OCI-LY7 (cell line): ENCODE measurements at regions not wholly inside any gene's neighbourhood (a gene's known extent, or its start where the extent isn't known, plus 50 kb on each side); places are given as distances from the start of the nearest gene placed in this dataset.

Source experiments
- BruUV-seq: library from RNA; stranded (reverse); fragments of 400-500 nt; replicated peaks from 2 replicates; lab custom pipeline; 2021; lab: Mats Ljungman, UMichigan
- CTCF ChIA-PET: fragments of 300-600 bp; sonication (Branson Sonifier 250); formaldehyde crosslinking; loops from one replicate; lab custom pipeline; 2022; ENCODE audit warnings: antibody characterized with exemption; ENCODE audit not compliant: unreplicated experiment; lab: Charles Lee
- POLR2A ChIA-PET: fragments of 300-600 bp; sonication (Branson Sonifier 250); formaldehyde crosslinking; loops from one replicate; lab custom pipeline; 2022; ENCODE audit warnings: antibody characterized with exemption; lab: Charles Lee
- DNase-seq: peaks from one replicate; pipeline ENCODE4 v3.0.0-alpha.2; 2015; ENCODE audit warnings: low spot score
- H2AFZ ChIP-seq: fragments of 200-600 bp; sonication (generic), shearing (Covaris generic); 2 replicates; pipeline ENCODE4 v1.6.1; 2014; ENCODE audit warnings: mild to moderate bottlenecking, antibody characterized with exemption, low read length, moderate library complexity
- H3K27ac ChIP-seq: fragments of 200-600 bp; sonication (generic); 2 replicates; pipeline ENCODE4 v1.5.1; 2014; ENCODE audit warnings: mixed run types, low read depth, mild to moderate bottlenecking, moderate library complexity, low read length, inconsistent platforms; ENCODE audit not compliant: poor library complexity, severe bottlenecking
- H3K36me3 ChIP-seq: fragments of 200-600 bp; sonication (generic); 2 replicates; pipeline ENCODE4 v1.6.1; 2014; ENCODE audit warnings: mild to moderate bottlenecking, antibody characterized with exemption, low read length, moderate library complexity, mixed read lengths; ENCODE audit not compliant: insufficient read depth
- H3K4me1 ChIP-seq: fragments of 200-600 bp; sonication (generic); 2 replicates; pipeline ENCODE4 v1.5.1; 2014; ENCODE audit warnings: mild to moderate bottlenecking, low read length; ENCODE audit not compliant: insufficient read depth, poor library complexity, severe bottlenecking
- H3K4me2 ChIP-seq: fragments of 200-600 bp; sonication (generic); 2 replicates; pipeline ENCODE4 v1.6.1; 2014; ENCODE audit warnings: mild to moderate bottlenecking, low read length
- H3K4me3 ChIP-seq: fragments of 200-600 bp; sonication (generic); 2 replicates; pipeline ENCODE4 v1.5.1; 2014; ENCODE audit warnings: mild to moderate bottlenecking, low read depth, low read length; ENCODE audit not compliant: poor library complexity, severe bottlenecking
- H3K79me2 ChIP-seq: fragments of 200-600 bp; sonication (generic); 2 replicates; pipeline ENCODE4 v1.6.1; 2016; ENCODE audit warnings: low read depth, mild to moderate bottlenecking, low read length, moderate library complexity, mixed read lengths; ENCODE audit not compliant: insufficient read depth
- H3K9me2 ChIP-seq: fragments of 200-600 bp; sonication (generic); 2 replicates; pipeline ENCODE4 v1.6.1; 2016; ENCODE audit warnings: mild to moderate bottlenecking, low read length, mixed read lengths; ENCODE audit not compliant: insufficient read depth
- H3K9me3 ChIP-seq: fragments of 200-600 bp; sonication (generic); 2 replicates; pipeline ENCODE4 v1.6.1; 2014; ENCODE audit warnings: mild to moderate bottlenecking, mixed run types, low read length, mixed read lengths
- H4K20me1 ChIP-seq: fragments of 200-600 bp; sonication (generic); 2 replicates; pipeline ENCODE4 v1.6.1; 2014; ENCODE audit warnings: mild to moderate bottlenecking, antibody characterized with exemption, low read length, moderate library complexity, mixed read lengths; ENCODE audit not compliant: insufficient read depth
- EZH2phosphoT487 ChIP-seq: fragments of 200-600 bp; sonication (generic); IDR thresholded peaks from 2 replicates; pipeline ENCODE4 v1.6.1; 2018; ENCODE audit warnings: low read depth, borderline replicate concordance, mild to moderate bottlenecking, mixed run types, antibody characterized with exemption, low read length, moderate library complexity, mixed read lengths
- intact Hi-C: fragments of 100-400 bp; cut with micrococcal nuclease; formaldehyde crosslinking; loops from one replicate; pipeline ENCODE4 v1.10.0; 2022; ENCODE audit not compliant: unreplicated experiment
- TF ChIP-seq, protein P1 (sequence below): fragments of 200-600 bp; sonication (generic); conservative IDR thresholded peaks from 2 replicates; pipeline ENCODE4 v1.5.1; 2014; ENCODE audit warnings: mild to moderate bottlenecking, antibody characterized with exemption, low read length, moderate library complexity, mixed read lengths

DNA sequence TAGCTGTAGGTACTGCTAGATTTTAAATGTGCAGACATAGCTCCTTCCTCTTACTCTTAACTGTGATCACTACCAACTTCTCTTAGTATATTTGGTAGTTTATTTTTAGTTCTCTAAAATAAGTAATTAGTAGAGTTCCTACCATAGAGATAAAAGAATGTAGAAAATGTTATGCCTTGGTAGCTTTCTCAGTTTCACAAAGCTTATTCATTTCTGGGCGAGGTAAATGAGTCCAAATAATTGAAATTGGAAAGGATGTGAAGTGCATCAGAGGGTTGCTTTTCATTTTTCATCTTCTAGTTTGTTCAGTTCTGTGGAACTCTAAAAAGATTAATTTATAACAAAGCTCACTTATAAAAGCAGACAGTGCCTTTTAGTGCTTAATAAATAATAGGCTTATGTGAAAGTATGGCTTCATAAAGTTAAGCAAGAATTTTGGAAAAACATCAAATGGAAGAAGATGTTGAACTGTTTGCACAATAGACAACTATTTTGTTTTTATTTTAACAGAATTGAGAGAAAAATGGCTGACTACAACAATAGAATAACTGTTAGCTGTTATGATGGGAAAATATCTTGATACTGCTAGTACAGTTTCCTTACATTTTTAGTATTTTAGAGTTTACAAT is 303.7 kb downstream of the UTRN start:
- POLR2A ChIA-PET = interaction anchor here (0.5 to 1.7 kb wide), 4 partner anchors 21 to 648 kb away, joined by 3 to 4 read pairs (median 3); no protein-coding TSS in a partner anchor
- H2AFZ ChIP-seq = no peak overlapping the region
- no peak overlapping the region for H3K4me3 ChIP-seq
- no TSS peak for BruUV-seq
- no peaks in the 10 kb centered on the region for H3K9me3 ChIP-seq
- H4K20me1 ChIP-seq = 0 out of 2 replicates have a peak, but pooled peaks cover 2% of the 10 kb centered on the region
- H3K36me3 ChIP-seq = no peaks in the 10 kb centered on the region
- intact Hi-C loops = loop anchor here (5.0 to 10.0 kb wide), 3 partner anchors 438 to 1116 kb away; no protein-coding TSS in a partner anchor
- H3K9me2 ChIP-seq = no peaks in the 10 kb centered on the region
- no peak for TF ChIP-seq EZH2phosphoT487
- TF ChIP-seq, protein P1, sequence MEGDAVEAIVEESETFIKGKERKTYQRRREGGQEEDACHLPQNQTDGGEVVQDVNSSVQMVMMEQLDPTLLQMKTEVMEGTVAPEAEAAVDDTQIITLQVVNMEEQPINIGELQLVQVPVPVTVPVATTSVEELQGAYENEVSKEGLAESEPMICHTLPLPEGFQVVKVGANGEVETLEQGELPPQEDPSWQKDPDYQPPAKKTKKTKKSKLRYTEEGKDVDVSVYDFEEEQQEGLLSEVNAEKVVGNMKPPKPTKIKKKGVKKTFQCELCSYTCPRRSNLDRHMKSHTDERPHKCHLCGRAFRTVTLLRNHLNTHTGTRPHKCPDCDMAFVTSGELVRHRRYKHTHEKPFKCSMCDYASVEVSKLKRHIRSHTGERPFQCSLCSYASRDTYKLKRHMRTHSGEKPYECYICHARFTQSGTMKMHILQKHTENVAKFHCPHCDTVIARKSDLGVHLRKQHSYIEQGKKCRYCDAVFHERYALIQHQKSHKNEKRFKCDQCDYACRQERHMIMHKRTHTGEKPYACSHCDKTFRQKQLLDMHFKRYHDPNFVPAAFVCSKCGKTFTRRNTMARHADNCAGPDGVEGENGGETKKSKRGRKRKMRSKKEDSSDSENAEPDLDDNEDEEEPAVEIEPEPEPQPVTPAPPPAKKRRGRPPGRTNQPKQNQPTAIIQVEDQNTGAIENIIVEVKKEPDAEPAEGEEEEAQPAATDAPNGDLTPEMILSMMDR = no peak
- DNase-seq = no peak
- peaks cover 3% of the 10 kb centered on the region for H3K4me1 ChIP-seq
- no peak overlapping the region for H3K4me2 ChIP-seq
- H3K27ac ChIP-seq = no peak overlapping the region
- no peaks in the 10 kb centered on the region for H3K79me2 ChIP-seq
- CTCF ChIA-PET = no interaction called here

DNA sequence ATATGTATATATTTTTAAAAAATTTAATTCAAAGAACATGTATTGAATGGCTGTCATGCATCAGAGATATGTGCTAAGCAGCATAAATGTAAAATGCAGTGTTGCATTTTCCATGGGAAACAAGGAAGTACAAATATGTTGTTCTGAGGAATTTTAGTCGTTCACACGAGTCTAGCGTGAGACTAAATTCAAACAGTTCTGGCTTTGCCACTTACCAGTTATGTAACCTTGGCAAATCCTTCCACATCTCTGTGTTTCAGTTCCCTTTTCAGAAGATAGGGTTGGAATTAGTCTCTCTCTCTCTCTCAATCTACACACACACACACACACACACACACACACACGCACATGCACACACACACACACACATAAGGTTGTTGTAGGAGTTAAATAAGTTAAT is 305.4 kb downstream of the UTRN start:
- BruUV-seq = no TSS peak
- POLR2A ChIA-PET = no interaction called here
- no peak overlapping the region for H3K4me3 ChIP-seq
- H3K4me2 ChIP-seq = no peak overlapping the region
- CTCF ChIA-PET = no interaction called here
- no peaks in the 10 kb centered on the region for H3K79me2 ChIP-seq
- no peaks in the 10 kb centered on the region for H3K9me3 ChIP-seq
- no peaks in the 10 kb centered on the region for H3K36me3 ChIP-seq
- TF ChIP-seq, protein P1 = no peak
- TF ChIP-seq EZH2phosphoT487 = no peak
- H3K27ac ChIP-seq = no peak overlapping the region
- intact Hi-C loops = no loop called here
- no peaks in the 10 kb centered on the region for H3K9me2 ChIP-seq
- DNase-seq = no peak
- no peaks in the 10 kb centered on the region for H4K20me1 ChIP-seq
- no peaks in the 10 kb centered on the region for H3K4me1 ChIP-seq
- H2AFZ ChIP-seq = no peak overlapping the region

DNA sequence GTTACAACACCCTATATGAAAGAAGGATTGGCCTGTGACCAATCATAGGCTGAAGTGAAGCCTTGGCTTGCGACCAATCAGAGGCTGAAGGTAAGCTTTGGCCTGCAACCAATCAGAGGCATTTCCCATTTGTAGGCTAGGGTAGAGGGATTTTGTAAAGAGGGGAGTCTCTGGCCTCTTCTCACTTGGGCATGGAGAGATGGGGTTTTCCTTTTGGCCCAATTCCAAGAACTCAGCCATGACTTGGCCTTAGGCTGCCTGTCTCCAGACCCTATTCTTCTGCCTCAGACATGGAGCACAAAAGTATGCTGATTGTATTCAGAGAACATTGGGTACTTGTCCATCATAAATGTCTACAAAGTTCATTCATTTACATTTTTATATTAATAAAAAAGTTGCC is 308.3 kb downstream of the UTRN start:
- Histone ChIP-seq H3K36me3 (no peaks in the 10 kb centered on the region), H3K27ac (no peak overlapping the region), H3K4me2 (no peak overlapping the region), H4K20me1 (no peaks in the 10 kb centered on the region), H2AFZ (no peak overlapping the region), H3K4me1 (no peaks in the 10 kb centered on the region), H3K4me3 (no peak overlapping the region), H3K9me3 (no peaks in the 10 kb centered on the region), H3K79me2 (no peaks in the 10 kb centered on the region), H3K9me2 (no peaks in the 10 kb centered on the region)
- no TSS peak for BruUV-seq
- ChIA-PET CTCF (no interaction called here), POLR2A (no interaction called here)
- no peak for TF ChIP-seq EZH2phosphoT487
- TF ChIP-seq, protein P1 = no peak
- intact Hi-C loops = no loop called here
- DNase-seq = no peak
